H54 (cell line): ENCODE measurements at regions not wholly inside any gene's neighbourhood (a gene's known extent, or its start where the extent isn't known, plus 50 kb on each side); places are given as distances from the start of the nearest gene placed in this dataset.
A peak's percentile ranks its signal among the peaks of the same experiment; 100 is the strongest.

Experiments used
- DNase-seq: peaks from one replicate; pipeline ENCODE4 v3.0.0; 2011; ENCODE audit warnings: low spot score, mixed read lengths; ENCODE audit not compliant: insufficient read length
- FAIRE-seq: peaks from 3 replicates; lab custom pipeline; 2011; peaks lifted over from hg19 to GRCh38; lab: Jason Lieb, UNC
- POLR2A ChIP-seq: IDR thresholded peaks from 2 replicates; pipeline ENCODE4 v1.6.1; 2011; ENCODE audit warnings: low read depth, mild to moderate bottlenecking, low read length

DNA sequence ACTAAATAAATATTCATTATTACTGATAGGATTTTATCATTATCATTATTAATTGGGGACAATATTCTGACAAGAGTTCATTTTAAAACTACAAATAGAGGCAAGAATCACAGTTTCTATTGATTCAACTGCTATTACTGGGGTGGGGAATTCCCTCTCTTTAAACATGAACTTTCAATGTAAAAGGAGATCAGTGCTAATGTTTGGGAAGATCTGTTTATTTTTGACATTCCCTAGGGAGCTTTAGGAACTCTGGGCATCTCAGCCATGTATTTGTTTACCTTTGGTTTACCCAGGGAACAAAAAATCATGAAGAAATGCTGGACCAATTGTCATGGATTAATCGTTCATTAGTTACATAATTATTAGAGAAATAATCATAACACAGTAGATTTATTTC, 443.2 kb upstream of the AKR1E2 start:
- no peak for FAIRE-seq
- no peak for DNase-seq
- TF ChIP-seq POLR2A: no peak

DNA sequence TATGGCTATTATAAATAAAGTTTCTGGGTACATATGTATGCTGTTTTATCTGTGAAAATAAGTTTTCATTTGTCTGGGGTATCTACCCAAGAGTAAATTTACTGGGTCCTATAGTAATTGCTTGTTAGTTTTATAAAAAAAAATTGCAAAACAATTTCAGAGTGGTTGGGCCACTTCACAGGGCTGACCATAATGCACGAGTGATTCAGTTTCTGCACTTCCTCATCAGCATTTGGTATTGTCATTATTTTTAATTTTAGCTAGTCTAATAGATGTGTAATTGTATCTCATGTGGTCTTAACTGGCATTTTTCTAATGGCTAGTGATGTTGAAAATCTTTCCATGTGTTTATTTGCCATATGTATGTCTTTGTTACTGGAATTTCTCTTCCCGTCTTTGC, 452.4 kb upstream of the AKR1E2 start:
- no peak for FAIRE-seq
- no peak for TF ChIP-seq POLR2A
- DNase-seq: no peak

DNA sequence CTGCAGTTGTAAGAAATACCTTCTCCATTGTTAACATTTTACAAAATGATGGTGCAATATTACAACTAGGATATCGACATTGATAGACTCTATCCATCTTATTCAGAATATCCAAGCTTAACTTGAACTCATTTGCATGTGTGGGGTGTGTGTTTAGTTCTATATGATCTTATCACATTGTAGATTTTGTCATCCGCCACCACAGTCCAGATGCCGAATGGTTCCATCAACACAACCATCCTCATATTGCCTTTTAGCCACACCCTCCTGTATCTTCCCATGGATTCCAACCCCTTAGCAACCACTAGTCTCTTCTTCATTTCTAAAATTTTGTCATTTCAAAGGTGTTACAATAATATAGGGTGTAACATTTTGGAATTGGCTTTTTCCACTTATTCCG, 452.9 kb upstream of the AKR1E2 start:
- DNase-seq (no peak), FAIRE-seq (no peak)
- TF ChIP-seq POLR2A: no peak

DNA sequence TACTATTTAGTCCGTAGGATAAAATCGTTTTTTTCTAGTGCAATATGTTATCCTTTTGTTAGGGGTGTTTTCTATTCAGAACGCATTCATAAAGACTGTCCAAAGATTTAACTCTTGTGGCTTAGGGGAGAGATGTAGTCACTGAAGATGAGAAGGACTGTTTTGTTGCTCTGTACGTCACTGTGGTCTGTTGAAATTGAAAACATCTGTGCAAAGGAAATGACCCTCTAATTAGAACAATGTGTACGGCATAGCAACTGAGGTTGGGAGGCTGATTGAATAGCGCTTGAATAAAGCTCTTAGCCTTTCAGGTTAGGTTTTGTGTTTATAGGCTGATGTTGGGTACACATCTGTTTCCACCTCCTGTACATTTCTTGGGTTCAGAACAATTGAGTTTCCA, 453.4 kb upstream of the AKR1E2 start:
- no peak for DNase-seq
- no peak for FAIRE-seq

DNA sequence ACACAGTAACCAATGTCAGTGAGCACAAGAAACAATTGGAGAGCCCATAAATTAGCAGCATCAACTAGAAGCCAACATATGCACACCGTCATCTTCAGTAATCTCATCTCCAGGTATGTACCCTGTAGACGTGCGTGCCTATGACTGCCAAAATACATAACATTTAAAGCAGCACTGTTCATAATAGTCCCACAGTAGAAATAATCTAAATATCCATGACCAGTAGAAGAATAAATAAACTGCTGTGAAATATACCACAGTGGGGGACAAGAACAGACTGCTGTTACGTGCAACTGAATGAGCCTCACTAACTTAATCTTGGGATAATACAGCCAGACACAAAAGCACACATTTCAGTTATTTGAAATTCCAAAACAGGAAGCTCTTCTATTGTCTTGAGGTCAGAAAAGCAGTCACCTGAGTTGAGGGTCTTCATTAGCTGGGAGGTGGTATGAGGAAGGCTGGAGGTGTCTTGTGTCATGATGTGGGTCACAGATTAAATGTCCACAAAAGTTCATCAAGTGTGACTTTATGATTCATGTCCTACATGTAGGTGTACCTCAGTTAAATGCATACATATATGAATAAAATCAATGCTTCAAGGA, 454.2 kb upstream of the AKR1E2 start:
- TF ChIP-seq POLR2A: no peak
- DNase-seq: no peak
- FAIRE-seq: no peak

More for the DNA sequence above, 453.4 kb upstream of the AKR1E2 start:
- TF ChIP-seq POLR2A: no peak

DNA sequence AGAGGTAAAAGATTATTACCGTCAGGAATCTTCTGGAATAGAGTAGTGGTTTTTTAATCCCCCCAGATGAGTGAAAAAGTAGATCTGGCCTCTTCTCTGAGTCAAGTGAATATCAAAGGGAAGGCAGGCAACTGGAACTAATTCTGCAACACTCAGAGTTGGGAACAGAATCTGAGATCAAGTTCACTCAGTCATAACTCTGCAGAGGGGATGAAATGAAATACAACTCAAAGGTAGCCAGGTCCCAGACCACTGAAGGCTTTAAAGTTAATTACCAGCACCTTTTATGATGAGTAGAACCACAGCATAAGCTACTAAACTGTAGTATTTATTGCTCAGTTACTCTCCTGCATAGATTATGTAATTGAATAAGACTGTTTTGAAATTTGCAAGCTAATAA, 455.6 kb upstream of the AKR1E2 start:
- DNase-seq: no peak
- FAIRE-seq: no peak

DNA sequence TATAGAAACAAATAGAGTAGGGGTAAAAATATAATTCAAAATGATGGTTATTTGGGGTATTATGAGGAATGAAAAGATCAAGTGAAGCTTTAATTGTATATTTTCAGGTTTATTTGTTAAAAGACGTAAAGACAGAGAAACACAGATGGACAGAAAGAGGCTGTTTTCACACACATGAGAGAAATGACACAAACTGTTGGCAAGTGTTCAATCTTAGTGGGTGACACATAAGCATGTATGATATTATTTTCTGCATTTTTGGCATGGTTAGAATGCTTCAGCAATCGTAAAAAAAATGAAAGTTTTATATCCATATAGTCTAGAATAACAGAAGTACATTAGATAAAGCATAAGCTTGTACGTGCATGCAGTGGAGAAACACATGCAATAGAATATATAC, 464.4 kb upstream of the AKR1E2 start:
- DNase-seq: no peak
- TF ChIP-seq POLR2A: no peak
- FAIRE-seq: no peak

More for the DNA sequence above, 455.6 kb upstream of the AKR1E2 start:
- TF ChIP-seq POLR2A: no peak

DNA sequence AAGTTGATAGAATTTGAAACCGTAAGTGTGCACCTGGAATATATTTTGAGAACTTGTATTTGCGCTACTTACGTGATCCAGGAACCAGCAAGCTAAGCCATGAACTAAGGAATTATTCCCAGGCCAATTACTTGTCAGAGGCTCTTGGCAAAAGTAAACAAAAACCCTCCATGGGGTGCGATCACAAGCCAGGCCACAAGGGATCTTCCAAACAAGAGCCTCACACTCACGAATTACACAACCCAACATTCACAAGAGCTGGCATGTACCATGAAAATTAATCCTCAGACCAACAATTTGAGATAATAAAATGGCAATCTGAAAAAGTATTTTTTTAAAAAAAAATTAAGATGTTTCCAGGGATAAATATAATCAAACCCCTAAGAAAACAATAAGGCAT, 467.0 kb upstream of the AKR1E2 start:
- no peak for FAIRE-seq

DNA sequence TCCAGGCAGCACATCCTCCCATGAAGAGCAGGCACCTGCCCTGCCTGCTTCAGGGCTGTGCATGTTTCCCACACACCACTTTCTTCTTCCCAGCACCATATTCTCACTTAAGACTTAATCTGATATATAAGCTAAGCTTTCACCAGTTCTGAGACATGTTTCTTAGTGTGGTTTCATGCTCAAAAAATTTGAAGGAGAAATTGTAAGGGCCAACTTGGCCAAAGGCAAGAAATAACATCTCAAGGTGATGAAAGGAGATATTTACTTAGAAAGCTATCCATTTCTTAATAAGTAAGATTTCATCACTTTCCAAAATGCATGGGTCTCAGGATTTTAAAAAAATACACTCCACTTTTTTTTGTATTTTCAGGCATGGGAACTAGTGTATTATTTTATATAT, 468.1 kb upstream of the AKR1E2 start:
- no peak for TF ChIP-seq POLR2A
- no peak for DNase-seq
- no peak for FAIRE-seq

More for the DNA sequence above, 467.0 kb upstream of the AKR1E2 start:
- DNase-seq: no peak
- no peak for TF ChIP-seq POLR2A

DNA sequence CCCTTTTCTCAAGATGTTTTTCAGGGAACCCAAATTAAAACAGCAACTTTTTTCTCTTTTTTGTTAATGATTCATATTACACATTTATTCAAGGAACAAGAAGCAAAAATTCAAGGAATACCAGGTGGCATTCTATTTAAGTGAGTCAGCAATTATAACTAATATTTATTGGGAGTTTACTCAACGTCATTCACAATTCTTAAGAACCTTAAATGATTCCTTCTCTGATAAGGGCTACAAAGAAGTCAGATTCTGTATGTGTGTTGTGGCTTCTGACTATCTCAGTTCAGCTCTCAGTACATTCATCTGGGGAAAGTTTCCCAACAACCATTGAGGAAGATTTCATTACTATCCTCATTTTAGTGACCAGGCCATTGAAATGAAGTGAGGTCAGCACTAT, 470.7 kb upstream of the AKR1E2 start:
- DNase-seq (no peak), FAIRE-seq (no peak)

DNA sequence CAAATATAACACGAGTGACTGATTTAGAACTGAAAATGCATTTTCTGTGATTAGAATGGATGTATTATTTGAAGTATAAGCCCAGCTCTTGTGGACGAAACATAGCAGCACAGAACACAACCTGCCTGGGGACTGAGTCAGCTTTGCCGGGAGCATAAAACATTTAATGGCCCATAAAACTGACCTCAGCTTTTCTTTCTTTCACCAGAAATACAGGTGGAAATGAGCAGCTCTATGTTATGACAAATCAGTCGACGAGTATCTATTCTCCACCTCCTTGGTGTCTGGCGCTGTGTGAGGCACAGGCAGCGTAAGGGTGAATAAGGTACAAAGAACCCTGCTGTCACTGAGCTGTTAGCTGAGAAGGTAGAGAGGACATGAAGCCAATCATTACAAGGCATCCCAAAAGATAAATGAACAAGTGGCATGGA, 471.6 kb upstream of the AKR1E2 start:
- FAIRE-seq (peak; percentile 89), DNase-seq (peak; percentile 6)
- TF ChIP-seq POLR2A: no peak

More for the DNA sequence above, 470.7 kb upstream of the AKR1E2 start:
- TF ChIP-seq POLR2A: no peak

DNA sequence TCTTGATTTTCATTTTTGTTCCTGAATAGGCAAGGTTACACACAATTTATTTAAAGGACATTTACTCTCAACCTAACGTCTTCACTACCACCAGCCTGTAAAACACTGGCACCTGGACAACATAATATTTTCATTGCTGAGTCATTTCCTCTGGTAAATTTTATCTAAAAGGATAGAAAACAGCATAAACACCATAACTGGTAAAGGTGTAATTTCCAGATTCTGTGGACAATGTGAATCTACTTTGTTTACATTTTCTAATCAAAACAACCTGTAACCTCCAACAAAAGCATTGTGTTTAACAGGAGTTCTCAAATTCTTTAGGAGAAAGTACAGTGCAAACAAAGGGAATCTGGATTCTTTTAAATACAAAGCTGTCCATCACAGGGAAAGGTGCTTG, 472.0 kb upstream of the AKR1E2 start:
- no peak for TF ChIP-seq POLR2A
- no peak for DNase-seq
- peak; percentile 71 for FAIRE-seq

DNA sequence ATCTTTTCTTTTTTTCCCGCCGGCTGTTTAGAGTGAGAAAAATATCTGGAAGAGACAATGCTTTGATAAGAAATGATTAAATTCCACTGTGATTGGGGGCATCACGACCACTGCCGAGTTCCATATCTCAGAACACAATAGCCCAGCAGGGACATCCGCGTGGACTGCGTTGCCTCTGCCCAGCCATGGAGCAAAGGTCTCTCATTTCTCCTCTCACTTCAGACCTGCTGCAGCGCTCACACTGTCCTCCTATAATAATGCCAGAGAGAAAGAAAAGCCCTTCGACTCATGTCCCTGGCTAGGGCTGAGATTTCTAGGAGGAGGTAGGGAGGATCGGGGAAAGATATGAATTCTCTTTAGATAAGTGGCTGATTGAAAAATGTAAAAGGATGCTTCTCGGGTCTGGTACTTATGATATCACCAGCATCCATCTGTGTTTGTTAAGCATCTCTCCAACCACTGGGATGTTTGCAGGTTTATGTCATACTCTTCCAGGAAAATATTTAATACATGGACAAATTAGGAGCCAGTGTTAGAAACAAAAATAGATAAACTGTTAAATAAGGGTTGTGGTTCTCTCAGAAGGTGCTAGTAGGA, 472.9 kb upstream of the AKR1E2 start:
- no peak for TF ChIP-seq POLR2A
- FAIRE-seq (no peak), DNase-seq (no peak)

DNA sequence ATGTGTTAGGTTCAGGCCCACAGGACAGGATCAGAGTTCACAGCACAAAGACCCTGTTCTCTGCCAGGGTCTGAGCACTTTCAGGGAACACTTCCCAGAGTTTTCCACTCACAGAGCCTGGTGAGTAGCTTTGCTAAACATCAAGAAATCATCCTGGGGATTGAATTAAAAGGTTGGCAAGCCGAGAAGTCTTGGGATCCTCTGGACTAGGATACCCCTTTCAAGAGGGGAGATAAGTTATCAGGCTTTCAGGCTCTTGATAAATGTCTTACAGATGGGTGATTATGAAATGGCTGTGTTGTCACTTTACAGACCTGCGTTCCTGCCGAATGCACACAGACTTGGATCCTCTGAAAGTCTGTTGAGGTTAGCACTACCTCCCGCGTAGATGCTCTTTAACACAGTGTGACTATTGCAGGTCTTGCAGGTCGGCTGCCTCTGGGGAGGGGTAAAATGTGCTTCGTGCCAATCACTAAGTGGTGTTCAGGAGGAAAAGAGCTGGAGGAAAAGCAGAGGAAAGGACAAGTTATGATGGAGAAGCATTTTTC, 473.5 kb upstream of the AKR1E2 start:
- FAIRE-seq: no peak
- no peak for TF ChIP-seq POLR2A
- no peak for DNase-seq
